HepG2 (cell line): ENCODE measurements at regions not wholly inside any gene's neighbourhood (a gene's known extent, or its start where the extent isn't known, plus 50 kb on each side); places are given as distances from the start of the nearest gene placed in this dataset.

Experiments
- HHEX ChIP-seq: IDR thresholded peaks from 2 replicates; pipeline ENCODE4 v1.6.1; 2016; ENCODE audit warnings: control low read depth
- HMG20A ChIP-seq: IDR thresholded peaks from 2 replicates; pipeline ENCODE4 v1.6.1; 2016; ENCODE audit warnings: borderline replicate concordance
- HMG20B ChIP-seq: conservative IDR thresholded peaks from 2 replicates; pipeline ENCODE4 v1.6.1; 2016; ENCODE audit warnings: missing genetic modification reagents, missing compliant biosample characterization
- HNRNPK ChIP-seq: fragments of 200-400 bp; formaldehyde crosslinking; IDR thresholded peaks from 2 replicates; pipeline ENCODE4 v1.6.1; 2018; ENCODE audit warnings: low read length, low read depth, moderate library complexity, mild to moderate bottlenecking; ENCODE audit not compliant: poor library complexity, severe bottlenecking
- JUNB ChIP-seq: sonication (generic); formaldehyde crosslinking; IDR thresholded peaks from 2 replicates; pipeline ENCODE4 v1.8.0; 2022; ENCODE audit warnings: missing genetic modification reagents, mild to moderate bottlenecking, borderline replicate concordance
- NKX3-1 ChIP-seq: sonication (generic); formaldehyde crosslinking; IDR thresholded peaks from 2 replicates; pipeline ENCODE4 v1.5.0; 2020; ENCODE audit warnings: missing genetic modification reagents
- NR2F2 ChIP-seq: IDR thresholded peaks from 2 replicates; pipeline ENCODE4 v1.6.1; 2012; ENCODE audit warnings: low read depth, inconsistent platforms, borderline replicate concordance
- RBM39 ChIP-seq: fragments of 200-400 bp; formaldehyde crosslinking; IDR thresholded peaks from one replicate; pipeline ENCODE4 v1.6.1; 2018; ENCODE audit warnings: antibody characterized with exemption, mild to moderate bottlenecking, low read depth, low read length; ENCODE audit not compliant: poor library complexity, severe bottlenecking
- SPEN ChIP-seq: sonication (generic); formaldehyde crosslinking; IDR thresholded peaks from 2 replicates; pipeline ENCODE4 v1.5.1; 2020; ENCODE audit warnings: low read depth, mild to moderate bottlenecking, missing genetic modification reagents
- TAF15 ChIP-seq: fragments of 200-400 bp; formaldehyde crosslinking; IDR thresholded peaks from one replicate; pipeline ENCODE4 v1.6.1; 2018; ENCODE audit warnings: mild to moderate bottlenecking, low read depth, low read length; ENCODE audit not compliant: poor library complexity, severe bottlenecking
- YY1 ChIP-seq: IDR thresholded peaks from 2 replicates; pipeline ENCODE4 v1.6.1; 2011; ENCODE audit warnings: low read length, low read depth, moderate library complexity, mild to moderate bottlenecking; ENCODE audit not compliant: insufficient read depth, insufficient replicate concordance
- ZC3H4 ChIP-seq: sonication (generic); formaldehyde crosslinking; IDR thresholded peaks from 2 replicates; pipeline ENCODE4 v1.4.0; 2020; ENCODE audit warnings: missing genetic modification reagents, borderline replicate concordance
- ZFAT ChIP-seq: sonication (generic); formaldehyde crosslinking; conservative IDR thresholded peaks from 2 replicates; pipeline ENCODE4 v1.8.1; 2023; ENCODE audit warnings: missing genetic modification reagents, inconsistent platforms
- ZFX ChIP-seq: sonication (generic); formaldehyde crosslinking; IDR thresholded peaks from 2 replicates; pipeline ENCODE4 v1.4.0; 2020; ENCODE audit warnings: mild to moderate bottlenecking, low read depth, missing genetic modification reagents, moderate library complexity
- ZNF331 ChIP-seq: sonication (generic); formaldehyde crosslinking; IDR thresholded peaks from 2 replicates; pipeline ENCODE4 v1.4.0; 2020; ENCODE audit warnings: missing genetic modification reagents
- ZNF337 ChIP-seq: sonication (generic); formaldehyde crosslinking; IDR thresholded peaks from 2 replicates; pipeline ENCODE4 v1.5.1; 2020; ENCODE audit warnings: missing genetic modification reagents, low read depth, mild to moderate bottlenecking, borderline replicate concordance
- ZNF780A ChIP-seq: sonication (generic); formaldehyde crosslinking; IDR thresholded peaks from 2 replicates; pipeline ENCODE4 v1.8.0; 2022; ENCODE audit warnings: mild to moderate bottlenecking, missing genetic modification reagents, moderate library complexity
- TF ChIP-seq, protein P1 (sequence below): sonication (generic); formaldehyde crosslinking; IDR thresholded peaks from 2 replicates; pipeline ENCODE4 v1.4.0; 2020; ENCODE audit warnings: mild to moderate bottlenecking, missing genetic modification reagents, borderline replicate concordance
- TF ChIP-seq, protein P2 (sequence below): IDR thresholded peaks from 2 replicates; pipeline ENCODE4 v1.6.1; 2016; ENCODE audit warnings: low read depth
- TF ChIP-seq, protein P3 (sequence below): sonication (generic); formaldehyde crosslinking; IDR thresholded peaks from 2 replicates; pipeline ENCODE4 v1.8.0; 2022; ENCODE audit warnings: mild to moderate bottlenecking, missing genetic modification reagents, moderate library complexity
- TF ChIP-seq, protein P4 (sequence below): IDR thresholded peaks from 2 replicates; pipeline ENCODE4 v1.4.0; 2020; ENCODE audit warnings: mild to moderate bottlenecking, missing genetic modification reagents
- TF ChIP-seq, protein P5 (sequence below): sonication (generic); formaldehyde crosslinking; IDR thresholded peaks from 2 replicates; pipeline ENCODE4 v1.8.0; 2022; ENCODE audit warnings: missing genetic modification reagents, mild to moderate bottlenecking, inconsistent platforms, borderline replicate concordance

DNA sequence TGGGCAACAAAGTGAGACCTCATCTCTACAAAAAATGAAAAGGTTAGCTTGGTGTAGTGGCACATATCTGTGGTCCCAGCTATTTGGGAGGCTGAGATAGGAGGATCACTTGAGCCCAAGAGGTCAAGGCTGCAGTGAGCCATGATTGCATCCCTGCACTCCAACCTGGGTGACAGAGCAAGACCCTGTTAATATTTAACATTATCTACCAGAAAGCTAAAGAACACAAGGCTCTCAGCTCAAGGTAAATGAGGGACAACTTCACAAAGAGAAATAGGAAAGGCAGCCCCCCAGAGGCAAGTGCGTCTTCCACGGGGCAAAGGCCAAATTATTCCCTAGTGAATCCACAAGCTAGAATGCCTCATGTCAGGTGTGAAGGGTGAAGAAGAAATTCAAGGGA lies 109.6 kb upstream of the PFKP start (continued):
- TF ChIP-seq, protein P1, sequence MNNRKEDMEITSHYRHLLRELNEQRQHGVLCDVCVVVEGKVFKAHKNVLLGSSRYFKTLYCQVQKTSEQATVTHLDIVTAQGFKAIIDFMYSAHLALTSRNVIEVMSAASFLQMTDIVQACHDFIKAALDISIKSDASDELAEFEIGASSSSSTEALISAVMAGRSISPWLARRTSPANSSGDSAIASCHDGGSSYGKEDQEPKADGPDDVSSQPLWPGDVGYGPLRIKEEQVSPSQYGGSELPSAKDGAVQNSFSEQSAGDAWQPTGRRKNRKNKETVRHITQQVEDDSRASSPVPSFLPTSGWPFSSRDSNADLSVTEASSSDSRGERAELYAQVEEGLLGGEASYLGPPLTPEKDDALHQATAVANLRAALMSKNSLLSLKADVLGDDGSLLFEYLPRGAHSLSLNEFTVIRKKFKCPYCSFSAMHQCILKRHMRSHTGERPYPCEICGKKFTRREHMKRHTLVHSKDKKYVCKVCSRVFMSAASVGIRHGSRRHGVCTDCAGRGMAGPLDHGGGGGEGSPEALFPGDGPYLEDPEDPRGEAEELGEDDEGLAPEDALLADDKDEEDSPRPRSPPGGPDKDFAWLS (CRISPR knock-in tag), result no peak
- TF ChIP-seq, protein P2, sequence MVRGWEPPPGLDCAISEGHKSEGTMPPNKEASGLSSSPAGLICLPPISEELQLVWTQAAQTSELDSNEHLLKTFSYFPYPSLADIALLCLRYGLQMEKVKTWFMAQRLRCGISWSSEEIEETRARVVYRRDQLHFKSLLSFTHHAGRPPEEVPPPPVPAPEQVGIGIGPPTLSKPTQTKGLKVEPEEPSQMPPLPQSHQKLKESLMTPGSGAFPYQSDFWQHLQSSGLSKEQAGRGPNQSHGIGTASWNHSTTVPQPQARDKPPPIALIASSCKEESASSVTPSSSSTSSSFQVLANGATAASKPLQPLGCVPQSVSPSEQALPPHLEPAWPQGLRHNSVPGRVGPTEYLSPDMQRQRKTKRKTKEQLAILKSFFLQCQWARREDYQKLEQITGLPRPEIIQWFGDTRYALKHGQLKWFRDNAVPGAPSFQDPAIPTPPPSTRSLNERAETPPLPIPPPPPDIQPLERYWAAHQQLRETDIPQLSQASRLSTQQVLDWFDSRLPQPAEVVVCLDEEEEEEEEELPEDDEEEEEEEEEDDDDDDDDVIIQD (CRISPR knock-in tag), result peak; percentile 48; the same call in 1 of the 2 replicates
- no peak for TF ChIP-seq YY1
- TF ChIP-seq HNRNPK, result no peak
- TF ChIP-seq, protein P3, sequence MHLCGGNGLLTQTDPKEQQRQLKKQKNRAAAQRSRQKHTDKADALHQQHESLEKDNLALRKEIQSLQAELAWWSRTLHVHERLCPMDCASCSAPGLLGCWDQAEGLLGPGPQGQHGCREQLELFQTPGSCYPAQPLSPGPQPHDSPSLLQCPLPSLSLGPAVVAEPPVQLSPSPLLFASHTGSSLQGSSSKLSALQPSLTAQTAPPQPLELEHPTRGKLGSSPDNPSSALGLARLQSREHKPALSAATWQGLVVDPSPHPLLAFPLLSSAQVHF (CRISPR knock-in tag), result no peak
- TF ChIP-seq ZC3H4, result no peak
- no peak for TF ChIP-seq ZNF337 (CRISPR knock-in tag)
- no peak for TF ChIP-seq NKX3-1
- TF ChIP-seq ZNF780A (CRISPR knock-in tag), result no peak
- TF ChIP-seq RBM39, result no peak
- no peak for TF ChIP-seq JUNB
- peak; percentile 66; the same call in 1 of the 2 replicates for TF ChIP-seq HMG20A (CRISPR knock-in tag)
- no peak for TF ChIP-seq ZFX (CRISPR knock-in tag)
- TF ChIP-seq, protein P4, sequence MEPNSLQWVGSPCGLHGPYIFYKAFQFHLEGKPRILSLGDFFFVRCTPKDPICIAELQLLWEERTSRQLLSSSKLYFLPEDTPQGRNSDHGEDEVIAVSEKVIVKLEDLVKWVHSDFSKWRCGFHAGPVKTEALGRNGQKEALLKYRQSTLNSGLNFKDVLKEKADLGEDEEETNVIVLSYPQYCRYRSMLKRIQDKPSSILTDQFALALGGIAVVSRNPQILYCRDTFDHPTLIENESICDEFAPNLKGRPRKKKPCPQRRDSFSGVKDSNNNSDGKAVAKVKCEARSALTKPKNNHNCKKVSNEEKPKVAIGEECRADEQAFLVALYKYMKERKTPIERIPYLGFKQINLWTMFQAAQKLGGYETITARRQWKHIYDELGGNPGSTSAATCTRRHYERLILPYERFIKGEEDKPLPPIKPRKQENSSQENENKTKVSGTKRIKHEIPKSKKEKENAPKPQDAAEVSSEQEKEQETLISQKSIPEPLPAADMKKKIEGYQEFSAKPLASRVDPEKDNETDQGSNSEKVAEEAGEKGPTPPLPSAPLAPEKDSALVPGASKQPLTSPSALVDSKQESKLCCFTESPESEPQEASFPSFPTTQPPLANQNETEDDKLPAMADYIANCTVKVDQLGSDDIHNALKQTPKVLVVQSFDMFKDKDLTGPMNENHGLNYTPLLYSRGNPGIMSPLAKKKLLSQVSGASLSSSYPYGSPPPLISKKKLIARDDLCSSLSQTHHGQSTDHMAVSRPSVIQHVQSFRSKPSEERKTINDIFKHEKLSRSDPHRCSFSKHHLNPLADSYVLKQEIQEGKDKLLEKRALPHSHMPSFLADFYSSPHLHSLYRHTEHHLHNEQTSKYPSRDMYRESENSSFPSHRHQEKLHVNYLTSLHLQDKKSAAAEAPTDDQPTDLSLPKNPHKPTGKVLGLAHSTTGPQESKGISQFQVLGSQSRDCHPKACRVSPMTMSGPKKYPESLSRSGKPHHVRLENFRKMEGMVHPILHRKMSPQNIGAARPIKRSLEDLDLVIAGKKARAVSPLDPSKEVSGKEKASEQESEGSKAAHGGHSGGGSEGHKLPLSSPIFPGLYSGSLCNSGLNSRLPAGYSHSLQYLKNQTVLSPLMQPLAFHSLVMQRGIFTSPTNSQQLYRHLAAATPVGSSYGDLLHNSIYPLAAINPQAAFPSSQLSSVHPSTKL, result peak; percentile 76
- no peak for TF ChIP-seq ZFAT (CRISPR knock-in tag)
- no peak for TF ChIP-seq HHEX
- TF ChIP-seq, protein P5, sequence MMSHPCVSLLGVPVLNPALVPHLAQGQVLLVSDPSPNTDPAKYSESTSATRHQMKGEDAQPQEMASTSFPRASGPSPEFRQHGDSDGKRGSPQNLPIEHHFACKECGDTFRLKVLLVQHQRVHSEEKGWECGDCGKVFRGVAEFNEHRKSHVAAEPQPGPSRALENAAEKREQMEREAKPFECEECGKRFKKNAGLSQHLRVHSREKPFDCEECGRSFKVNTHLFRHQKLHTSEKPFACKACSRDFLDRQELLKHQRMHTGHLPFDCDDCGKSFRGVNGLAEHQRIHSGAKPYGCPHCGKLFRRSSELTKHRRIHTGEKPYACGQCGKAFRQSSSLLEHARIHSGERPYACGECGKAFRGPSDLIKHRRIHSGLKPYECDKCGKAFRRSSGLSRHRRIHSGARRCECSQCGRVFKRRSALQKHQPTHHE, result no peak
- TF ChIP-seq TAF15, result no peak
- no peak for TF ChIP-seq ZNF331 (CRISPR knock-in tag)
- peak; percentile 69 for TF ChIP-seq NR2F2
- TF ChIP-seq HMG20B, result 0 out of 2 replicates have a peak, but pooled peaks have one; percentile 39
- no peak for TF ChIP-seq SPEN (CRISPR knock-in tag)
